Occipital lobe (tissue), 1 donor: ENCODE measurements at regions not wholly inside any gene's neighbourhood (a gene's known extent, or its start where the extent isn't known, plus 50 kb on each side); places are given as distances from the start of the nearest gene placed in this dataset.

Experiments
- DNase-seq: peaks from one replicate; lab custom pipeline; 2025; lab: John Stamatoyannopoulos, UW

DNA sequence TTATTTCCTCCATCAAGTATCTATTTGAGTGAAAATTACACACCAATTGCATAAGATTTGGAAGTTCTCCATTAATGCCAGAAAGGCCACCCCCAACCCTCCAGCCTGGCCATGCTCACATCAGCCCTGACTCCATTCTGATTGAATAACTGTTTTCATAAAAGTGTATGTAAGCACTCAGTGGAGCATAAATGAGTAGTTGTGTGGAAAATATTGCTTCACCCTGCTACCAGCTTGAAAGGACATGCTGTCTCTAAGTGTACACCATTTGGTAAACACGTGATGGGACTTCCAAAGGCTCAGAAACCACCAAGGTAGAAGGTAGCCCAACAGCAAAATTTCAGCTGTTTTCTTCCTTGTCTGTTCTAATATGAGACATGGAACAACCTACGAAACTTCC is 393.8 kb downstream of the ZNF385D start:
- no peak for DNase-seq

DNA sequence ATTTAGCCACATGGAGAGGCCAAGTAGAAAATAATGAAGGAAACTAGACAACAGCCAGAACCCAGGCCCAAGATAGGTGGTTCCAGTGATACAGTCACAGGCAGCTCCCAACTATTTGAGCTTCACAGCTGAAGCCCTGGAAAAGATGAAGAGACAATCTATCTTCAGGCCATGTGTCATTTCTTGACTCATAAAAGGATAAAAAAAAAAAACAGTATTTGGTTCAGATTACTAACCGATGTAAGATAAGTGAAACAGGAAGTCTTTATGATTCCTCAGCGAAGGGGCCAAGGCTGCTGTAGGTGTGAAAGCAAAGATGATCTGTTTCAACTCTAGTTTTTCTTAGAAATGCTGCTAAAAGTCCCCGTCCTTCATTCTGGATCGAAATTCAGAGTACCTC is 394.6 kb downstream of the ZNF385D start:
- DNase-seq, result no peak

DNA sequence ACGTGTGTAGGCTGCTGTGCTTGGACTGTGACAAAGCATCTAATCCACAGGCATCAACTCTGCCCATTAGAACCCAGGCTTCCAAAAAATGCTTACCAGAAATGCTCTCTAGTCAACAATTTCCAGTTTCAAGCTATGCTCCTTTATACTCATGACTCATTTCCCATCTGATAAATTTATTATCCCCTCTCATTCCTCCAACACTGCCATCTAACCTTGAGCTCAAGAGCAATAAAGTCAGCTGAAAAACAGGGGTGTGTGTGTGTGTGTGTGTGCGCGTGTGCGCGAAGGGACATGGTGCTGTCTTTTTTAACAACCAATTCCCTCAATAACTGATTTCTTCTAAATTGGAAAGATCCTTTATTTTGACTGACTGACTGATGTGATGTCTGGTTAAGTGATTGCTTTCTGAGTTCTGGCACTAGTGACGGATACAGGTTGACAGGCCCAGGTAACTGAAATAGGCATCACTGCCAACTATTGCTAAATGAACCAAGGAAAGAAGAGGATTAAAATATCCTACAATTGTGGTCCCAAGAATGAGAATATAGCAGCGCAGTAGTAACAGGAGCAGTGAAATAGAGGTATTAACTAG is 405.5 kb downstream of the ZNF385D start:
- DNase-seq, result no peak

DNA sequence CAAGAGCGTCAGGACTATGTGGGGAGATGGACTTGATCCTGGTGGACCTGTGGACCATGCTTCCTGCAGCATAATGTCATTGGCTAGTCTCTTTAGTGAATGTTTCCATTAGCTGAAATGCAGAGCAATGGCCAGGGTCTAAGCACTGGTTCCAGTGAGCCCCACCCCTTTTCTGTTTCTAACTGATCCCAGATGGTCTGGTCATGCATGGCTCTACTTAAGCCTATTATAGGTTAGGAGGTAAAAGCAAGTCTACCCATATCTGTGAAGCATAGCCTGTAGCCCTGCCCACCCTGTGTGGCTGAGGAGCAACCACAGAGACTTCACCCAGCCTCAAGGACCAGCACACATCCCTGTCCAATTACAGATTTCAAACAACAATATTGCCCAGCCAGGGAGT is 419.2 kb downstream of the ZNF385D start:
- no peak for DNase-seq

DNA sequence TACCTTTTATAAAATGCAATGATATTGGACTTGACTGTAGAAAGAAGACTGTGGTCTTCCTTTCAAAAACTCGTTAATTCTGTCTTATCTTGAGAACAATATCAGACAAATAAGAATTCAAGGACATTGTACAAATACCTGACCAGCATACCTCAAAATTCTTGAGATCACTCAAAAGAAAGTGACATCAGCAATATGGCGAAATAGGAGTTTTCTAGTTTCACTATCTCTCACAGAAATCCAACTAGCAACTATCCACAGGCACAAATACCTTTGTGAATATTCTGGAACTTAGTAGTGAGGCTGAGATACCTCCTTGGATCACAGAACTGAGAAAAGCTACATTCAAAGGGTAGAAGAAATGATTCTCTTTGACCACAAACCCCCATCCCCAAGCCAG is 419.7 kb downstream of the ZNF385D start:
- no peak for DNase-seq

DNA sequence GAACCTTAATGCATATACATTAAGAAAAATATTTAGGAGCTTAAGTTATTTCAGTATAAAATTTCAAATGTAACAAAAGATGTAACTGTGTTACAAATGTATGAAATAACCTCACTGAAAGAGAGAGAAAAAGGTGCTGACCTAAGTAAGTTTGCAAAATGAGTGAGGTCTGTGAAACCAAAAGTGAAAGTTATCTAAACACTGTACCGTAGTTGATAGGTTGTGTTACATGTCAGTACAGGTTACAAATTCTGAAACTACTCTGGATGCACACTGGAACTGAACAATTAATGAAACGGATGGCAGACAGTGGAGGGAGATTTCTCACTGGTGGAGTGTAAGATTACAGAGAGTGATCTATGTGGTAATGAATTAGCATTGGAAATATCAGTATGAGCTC is 420.7 kb downstream of the ZNF385D start:
- no peak for DNase-seq

DNA sequence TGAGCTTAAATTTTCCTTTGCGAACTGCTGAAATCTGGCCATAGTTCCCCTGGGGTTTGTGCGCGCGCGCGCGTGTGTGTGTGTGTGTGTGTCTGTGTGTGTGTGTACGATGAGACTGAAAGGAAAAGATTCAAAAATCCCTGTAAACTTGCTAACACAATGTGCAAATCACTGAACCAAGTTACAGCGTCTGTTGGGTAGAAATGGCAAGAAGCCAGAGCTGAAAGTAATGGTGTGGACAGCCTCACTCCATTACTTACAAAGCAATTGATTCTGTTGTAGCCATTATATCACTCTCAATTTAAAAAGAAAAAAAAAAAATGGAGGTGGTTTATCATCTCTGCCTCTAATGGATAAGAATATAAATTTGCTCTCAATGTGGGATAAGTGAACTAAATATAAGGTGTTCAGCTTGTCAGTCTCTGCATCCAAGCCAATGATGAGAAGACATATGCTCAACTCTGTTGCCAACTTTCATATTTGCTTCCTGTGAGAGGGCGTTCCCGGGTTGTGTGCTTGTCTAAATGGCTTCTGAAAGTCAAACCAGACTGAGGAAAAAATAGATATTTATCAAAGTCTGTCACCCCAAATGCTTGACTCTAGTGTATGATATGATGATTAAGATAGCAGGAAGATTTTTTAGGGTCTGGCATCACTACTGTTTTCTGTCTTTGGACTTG is 422.2 kb downstream of the ZNF385D start:
- DNase-seq, result no peak

DNA sequence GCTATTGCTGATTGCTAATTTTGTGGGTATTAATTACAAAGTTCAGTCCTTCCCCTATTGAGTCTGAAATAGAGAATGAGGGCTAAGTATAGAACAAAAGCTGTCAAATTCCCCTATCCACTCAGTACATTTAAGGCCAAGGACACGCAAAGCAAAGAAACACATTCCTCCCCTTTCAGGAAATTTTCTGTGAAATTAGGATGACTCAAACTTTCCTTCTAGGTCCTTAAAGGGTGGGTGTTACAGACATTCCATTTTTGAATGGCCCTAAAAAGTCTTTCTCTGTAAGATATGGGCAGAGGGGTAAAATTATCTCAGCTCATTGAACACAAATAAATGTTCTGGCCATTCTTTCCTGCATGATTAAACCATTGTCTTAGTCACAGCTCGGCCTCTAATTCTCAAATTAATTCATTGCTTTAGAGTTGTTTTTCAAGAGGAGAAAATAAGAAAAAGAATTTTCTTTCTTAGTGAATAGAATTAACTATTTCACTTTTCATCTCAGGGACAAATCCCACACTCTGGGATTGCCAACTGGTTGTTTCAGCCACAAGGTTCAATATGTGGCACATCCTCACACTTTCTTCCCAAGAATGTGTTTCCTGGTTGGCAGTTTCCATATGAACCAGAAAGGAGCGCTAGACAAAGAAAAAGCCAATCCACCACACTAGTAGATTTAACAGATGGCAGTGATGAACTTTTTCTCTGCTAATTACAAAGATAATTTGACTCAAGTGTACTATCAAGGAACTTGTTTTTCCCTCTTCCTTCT is 424.1 kb downstream of the ZNF385D start:
- DNase-seq, result no peak

DNA sequence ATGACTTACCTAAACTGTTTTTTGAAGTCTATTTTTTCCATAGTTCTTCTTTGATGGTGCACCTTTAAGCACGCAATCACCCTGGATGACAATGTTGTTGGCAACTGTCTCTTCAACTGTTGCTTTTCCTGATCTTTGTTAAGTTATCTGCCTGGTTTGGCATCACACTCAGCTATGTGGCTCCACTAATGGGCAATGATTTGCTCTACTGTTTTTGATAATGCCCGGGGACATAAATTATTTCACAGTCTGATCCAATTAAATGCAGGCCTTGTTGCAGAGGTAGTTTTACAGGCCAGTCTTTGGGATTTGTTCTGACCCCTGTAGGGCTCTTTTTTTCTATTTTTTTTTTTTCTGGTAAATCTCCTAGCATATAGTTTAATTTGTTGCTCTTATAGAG is 436.3 kb downstream of the ZNF385D start:
- no peak for DNase-seq

DNA sequence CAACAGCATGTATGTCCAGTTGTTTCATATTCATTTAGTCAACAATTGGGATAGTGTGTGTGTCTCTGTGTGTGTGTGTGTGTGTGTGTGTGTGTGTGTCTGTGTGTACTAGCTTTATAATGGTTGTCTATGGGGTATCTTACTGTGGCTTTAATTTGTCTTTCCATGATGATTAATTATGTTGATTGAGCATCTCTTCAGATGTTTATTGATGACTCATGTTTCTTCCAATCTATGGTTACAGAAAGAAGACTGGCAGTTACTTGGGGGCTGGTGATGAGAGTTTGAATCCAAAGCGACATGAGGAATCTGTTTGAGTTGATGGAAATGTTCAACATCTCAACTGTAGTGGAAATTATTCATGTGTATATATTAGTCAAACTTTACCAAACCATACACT is 440.1 kb downstream of the ZNF385D start:
- no peak for DNase-seq

DNA sequence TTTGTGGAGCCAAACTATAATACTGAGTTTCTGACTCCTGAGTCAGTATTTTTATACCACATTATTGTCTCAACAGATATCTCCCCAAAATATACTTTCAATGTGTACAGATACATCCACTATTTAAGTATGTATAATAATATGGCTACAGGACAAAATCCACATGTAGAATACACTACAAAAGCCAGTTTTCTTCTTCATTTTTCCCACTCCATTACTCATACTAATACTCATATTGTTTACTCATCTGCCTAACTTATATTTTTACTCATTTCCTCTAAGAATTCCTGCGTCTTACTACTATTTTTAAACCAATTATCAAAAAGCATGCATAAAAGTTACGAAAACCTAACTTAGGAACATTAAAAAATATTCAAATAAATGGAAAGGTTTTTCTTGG is 440.8 kb downstream of the ZNF385D start:
- DNase-seq, result no peak

DNA sequence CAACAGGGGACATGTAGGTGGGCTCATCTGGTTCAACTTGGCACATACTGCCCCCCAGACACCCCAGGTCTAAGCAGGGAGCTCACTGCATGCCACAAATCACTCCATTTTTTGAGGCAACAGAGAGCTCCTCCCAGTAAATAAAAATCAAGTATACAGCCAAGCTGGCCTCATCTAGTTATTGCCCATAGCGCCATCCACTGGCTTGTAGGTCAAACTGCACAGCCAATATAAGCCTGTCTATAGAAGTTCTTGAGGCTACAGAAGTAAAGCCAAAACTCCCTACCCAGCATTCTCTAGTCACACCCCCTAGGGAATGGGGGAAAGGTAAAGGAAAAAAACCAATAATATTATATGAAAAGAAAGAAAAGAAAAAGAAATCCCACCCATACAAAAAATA is 453.7 kb downstream of the ZNF385D start:
- no peak for DNase-seq

DNA sequence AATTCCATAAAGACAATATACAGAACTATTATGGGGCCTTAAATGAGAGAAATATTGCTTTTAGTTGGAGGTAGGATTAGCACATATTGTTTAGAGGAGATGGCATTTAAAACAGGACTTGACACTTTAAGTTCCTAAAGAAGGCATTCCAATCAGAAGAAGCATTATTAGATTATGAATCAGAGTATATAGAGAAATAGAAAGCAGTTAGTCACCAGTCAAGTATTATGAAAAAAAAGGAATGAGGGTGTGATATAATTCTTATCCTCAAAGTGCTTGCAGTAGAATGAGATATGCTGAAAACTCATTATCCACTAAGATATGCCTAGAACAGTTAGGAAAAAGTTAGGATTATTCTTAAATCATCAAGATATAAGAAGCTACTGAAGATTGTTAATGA is 456.2 kb downstream of the ZNF385D start:
- no peak for DNase-seq

DNA sequence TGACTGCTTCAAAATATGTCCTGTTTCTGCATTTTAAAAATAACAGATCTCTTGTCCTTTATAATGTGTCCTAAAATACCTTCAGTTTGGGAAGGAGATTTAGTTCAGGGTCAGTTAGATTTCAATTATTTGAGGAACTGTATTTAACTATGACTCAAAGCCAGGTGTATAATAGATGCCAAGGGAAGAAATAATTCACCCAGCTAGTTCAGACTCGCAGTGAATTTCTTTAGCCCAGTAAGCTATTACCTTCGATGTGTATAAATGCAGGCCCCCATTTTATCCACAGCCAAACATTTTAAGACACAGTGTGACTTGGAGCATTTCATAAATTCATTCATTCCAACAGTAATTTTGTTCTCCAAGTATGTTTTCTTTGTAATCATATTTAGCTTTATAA is 458.0 kb downstream of the ZNF385D start:
- no peak for DNase-seq

DNA sequence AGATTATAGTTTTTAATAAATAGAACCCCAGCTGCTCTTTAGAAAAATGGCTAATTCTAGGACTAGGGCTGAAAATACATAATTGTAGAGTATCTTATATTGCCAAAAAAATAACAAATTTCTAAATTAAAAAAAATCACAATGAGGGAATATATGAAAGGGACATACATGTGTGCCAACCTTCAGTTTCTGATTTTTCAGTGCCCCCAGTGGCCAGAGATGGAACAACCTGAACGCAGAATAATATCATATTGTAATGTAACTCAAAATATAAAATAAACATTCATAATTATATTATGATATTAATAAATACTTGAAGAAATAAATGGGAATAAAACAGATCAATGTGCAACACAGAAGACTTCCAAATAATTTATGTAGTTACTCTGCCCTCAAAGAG is 460.5 kb downstream of the ZNF385D start:
- no peak for DNase-seq

DNA sequence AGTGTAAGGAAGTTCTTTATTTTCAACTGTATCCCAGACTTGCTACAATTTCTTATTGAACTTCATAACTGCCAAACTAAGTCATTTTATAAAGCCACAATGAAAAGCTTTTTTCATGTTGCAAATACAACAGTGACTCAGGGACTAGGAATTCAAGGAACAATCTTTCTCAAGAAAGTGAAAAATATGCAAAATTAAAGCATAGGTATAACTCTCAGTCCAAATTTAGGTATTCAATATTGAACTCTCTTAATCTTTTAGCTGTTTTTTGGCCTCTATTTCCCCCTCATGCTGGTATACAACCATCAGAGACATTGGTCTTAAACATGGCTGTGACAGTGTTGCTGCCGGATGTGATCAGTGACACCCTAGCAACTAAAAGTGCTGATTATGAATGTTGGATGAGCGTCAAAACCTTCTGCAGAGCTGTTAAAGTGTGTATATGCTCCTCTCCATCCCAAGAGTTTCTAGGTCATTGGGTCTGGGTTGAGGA is 476.9 kb downstream of the ZNF385D start:
- no peak for DNase-seq

DNA sequence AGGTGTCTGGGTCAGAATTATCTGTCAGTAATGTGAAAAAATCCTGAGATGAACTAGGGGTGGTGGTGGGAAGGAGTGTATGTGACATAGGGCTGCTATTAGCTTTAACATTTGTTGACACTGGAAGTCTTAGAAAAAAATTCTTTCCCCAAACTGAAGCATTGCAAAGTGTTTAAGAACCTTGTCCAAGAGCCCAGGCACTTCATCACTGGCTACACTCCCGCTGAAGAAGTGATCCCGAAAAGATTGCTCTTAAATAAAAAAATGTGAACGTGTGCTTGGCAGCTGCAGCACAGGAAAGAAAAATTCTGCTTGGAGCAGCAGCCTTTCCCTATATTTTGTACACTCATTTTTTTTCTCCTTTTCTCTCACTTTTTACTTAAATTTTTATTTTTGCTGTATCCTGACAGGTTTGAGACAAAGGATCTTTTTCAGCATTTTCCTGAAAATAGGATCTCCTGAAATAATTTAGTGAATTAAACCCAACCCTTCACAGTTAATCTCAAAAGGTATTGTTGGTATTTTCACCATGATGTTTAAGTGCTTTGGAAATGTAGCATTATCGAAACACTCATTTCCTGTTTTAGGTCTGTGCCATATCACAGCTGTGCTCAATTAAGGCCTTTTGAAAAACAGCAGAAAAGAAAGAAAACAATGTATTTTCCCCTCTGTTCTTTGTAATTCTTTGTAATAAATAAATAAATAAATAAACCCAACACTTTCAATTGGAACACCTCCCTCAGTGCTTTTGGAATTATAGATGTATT is 477.6 kb downstream of the ZNF385D start:
- no peak for DNase-seq

DNA sequence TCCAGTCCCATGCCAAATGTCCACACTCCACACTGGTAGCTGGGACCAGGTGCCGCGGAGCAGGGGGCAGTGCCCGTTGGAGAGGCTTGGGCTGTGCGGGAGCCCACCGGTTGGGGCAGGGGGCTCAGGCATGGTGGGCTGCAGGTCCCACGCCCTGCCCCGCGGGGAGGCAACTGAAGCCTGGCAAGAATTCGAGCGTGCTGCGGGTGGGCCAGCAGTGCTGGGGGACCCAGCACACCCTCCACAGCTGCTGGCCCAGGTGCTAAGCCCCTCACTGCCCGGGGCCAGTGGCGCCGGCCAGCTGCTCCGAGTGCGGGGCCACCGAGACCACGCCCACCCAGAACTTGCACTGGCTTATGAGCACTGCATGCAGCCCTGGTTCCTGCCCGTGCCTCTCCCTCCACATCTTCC is 479.4 kb downstream of the ZNF385D start:
- DNase-seq, result no peak

DNA sequence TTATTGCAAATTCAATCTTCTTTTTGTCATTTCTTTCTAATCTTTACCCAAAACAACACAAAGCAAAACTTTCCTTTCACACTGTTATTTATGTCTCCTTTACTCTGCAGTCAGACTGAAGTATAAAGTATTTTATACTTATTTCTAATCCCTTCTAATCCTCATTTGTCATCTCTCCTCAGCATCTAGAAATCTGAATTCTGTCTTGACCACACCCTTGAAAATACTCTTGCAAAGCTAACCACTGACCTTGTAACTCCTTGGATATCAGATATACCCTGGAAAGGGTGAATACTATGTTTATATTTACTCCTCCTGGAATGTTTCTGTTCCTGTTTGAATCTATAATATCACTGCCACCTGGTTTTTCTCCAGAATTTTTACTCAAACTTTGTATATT is 481.1 kb downstream of the ZNF385D start:
- DNase-seq, result no peak

DNA sequence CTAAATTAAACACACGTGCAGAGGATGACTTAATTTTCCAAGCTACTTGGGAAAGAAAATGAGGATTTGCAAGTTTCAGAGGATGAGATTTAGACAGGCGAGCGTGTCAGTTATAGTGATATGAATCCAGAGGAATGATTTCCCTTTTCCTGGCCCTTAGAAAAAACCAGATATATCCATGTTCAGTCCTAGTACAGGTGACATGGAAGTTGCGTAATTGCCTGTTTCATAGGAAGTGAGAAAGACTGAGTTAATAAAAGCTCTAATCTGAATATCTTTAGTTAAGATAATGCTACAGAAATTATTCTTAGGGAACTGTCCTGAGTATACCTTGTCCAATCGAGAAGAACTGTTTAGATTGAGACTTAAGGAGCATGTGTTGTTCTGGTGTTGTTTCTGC is 490.5 kb downstream of the ZNF385D start:
- no peak for DNase-seq

DNA sequence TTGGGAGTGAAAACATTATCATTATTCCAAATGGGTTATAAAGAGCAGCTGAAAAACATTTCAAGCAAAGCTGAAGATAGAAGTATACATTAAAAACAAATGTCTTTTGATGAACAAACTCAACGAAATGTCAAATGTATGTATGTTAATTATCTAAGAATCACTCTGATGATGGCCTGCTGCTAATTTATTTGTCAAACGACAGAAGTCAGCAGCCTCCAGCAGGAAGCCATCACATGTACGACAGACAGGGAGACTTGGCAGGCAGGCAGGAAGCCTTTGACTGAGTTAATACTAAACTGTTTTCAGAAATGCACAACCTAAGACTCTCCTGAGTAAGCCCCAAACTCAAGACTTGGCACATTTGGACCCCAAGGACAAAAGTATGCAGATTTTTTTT is 491.1 kb downstream of the ZNF385D start:
- DNase-seq, result no peak

DNA sequence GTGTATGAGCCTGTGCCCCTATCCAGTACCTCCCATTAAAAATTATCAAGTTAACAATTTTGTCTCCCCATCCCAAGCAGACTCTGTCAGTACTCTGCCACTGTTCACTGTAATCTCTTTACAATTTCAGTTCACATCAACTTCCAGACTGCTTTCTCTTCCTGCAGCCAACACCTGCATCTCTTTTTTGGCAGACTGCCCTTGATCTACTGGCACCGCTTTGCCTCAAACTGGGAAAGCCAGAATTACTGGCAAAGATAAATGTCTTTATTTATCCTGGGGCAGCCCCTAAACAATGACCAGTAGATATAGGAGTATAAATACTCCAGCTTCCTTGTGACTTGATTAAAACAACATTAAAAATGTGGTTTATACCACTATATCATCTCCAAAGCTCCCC is 494.1 kb downstream of the ZNF385D start:
- DNase-seq, result no peak
